ENCODE measurements at regions not wholly inside any gene's neighbourhood (a gene's known extent, or its start where the extent isn't known, plus 50 kb on each side); places are given as distances from the start of the nearest gene placed in this dataset.

DNA sequence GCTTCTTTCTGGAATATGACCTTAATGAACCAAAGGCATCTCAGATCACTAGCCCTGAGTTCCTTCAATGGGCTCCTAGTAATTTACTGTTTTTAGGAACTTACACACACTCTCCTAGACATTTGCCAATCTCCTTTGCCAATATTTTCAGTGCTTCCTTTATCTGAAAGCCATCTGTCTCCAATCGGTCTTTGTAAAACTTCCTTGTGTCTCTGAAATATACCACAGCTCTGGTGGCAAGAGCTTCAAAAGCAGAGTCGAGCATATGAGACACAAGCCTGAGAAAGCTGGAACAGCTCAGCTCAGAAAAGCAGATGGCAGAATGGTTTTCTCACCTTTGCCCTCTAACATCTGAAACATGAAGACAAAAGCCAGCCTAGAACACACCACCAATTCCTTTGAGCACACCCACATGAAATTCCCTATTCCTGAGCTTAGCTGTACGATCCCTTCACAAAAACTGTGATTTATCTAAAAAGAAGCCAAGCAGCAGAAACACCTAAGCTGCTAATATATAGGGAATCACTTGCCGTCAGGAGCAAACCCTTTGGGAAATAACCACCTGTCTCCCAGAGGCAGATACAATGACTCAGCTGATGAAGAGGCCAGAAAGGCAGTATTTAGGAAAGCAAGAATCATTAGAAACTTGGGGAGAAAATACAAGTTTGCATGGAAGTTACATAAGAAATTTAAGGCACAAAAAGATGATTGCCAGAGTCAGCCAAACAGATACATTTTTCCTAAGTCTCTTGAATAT is 70.2 kb upstream of the ANK3 start:
- TF ChIP-seq CTCF (optimal IDR thresholded peaks at IDR 0.05 in 1 of 3, IDR thresholded peaks at IDR 0.05 in 1 of 3, conservative IDR thresholded peaks at IDR 0.05 in 1 of 3; ENCODE audit: extremely low read depth in 1 of 3, insufficient read depth in 2 of 3, low read length in 3 of 3) (no peak), EZH2 (IDR thresholded peaks at IDR 0.05; ENCODE audit: low read length) (no peak)
